IPS-NIHi7 (cell line): ENCODE measurements at regions not wholly inside any gene's neighbourhood (a gene's known extent, or its start where the extent isn't known, plus 50 kb on each side); places are given as distances from the start of the nearest gene placed in this dataset.
"Not testable (repeated sequence)": the region's sequence is repeated elsewhere in the genome, so short reads cannot be mapped to it uniquely, and the experiment has no call there.

ENCODE experiments used
- DNase-seq: peaks from one replicate; pipeline ENCODE4 v3.0.0; 2012; ENCODE audit warnings: mixed read lengths; ENCODE audit errors: extremely low spot score

- DNase-seq: no peak
Measured at GRCh38 chr1:82090104-82090503, 289.4 kb downstream of the ADGRL2 start.

GRCh38 chr1:82086739-82087138 lies 286.0 kb downstream of the ADGRL2 start:
- DNase-seq: no peak

- DNase-seq: no peak
Measured at GRCh38 chr1:82079607-82080006, 278.9 kb downstream of the ADGRL2 start.

GRCh38 chr1:82073659-82074058 lies 272.9 kb downstream of the ADGRL2 start:
- no peak for DNase-seq

- no peak for DNase-seq
Measured at GRCh38 chr1:82073071-82073470, 272.3 kb downstream of the ADGRL2 start.

- DNase-seq: no peak
Measured at GRCh38 chr1:82065916-82066315, 265.2 kb downstream of the ADGRL2 start.

- no peak for DNase-seq
Measured at GRCh38 chr1:82064691-82065090, 264.0 kb downstream of the ADGRL2 start.

- no peak for DNase-seq
Measured at GRCh38 chr1:82062206-82062605, 261.5 kb downstream of the ADGRL2 start.

- DNase-seq: no peak
Measured at GRCh38 chr1:82059959-82060358, 259.2 kb downstream of the ADGRL2 start.

GRCh38 chr1:82057011-82057410 lies 256.3 kb downstream of the ADGRL2 start:
- no peak for DNase-seq

GRCh38 chr1:82055375-82055774 lies 254.6 kb downstream of the ADGRL2 start:
- not testable (repeated sequence) for DNase-seq

- no peak for DNase-seq
Measured at GRCh38 chr1:82052563-82052962, 251.8 kb downstream of the ADGRL2 start.

- no peak for DNase-seq
Measured at GRCh38 chr1:82048596-82048995, 247.9 kb downstream of the ADGRL2 start.

- DNase-seq: no peak
Measured at GRCh38 chr1:82045221-82045620, 244.5 kb downstream of the ADGRL2 start.

- DNase-seq: no peak
Measured at GRCh38 chr1:82044536-82044935, 243.8 kb downstream of the ADGRL2 start.

- DNase-seq: no peak
Measured at GRCh38 chr1:82044111-82044510, 243.4 kb downstream of the ADGRL2 start.

- no peak for DNase-seq
Measured at GRCh38 chr1:82042306-82043060, 241.7 kb downstream of the ADGRL2 start.
